Natural killer cell treated with Interleukin-12 subunit alpha and Interleukin-12 subunit beta and Interleukin-15 and Interleukin-18, amount 100 ng/mL, for 72 hours (primary cell): ENCODE measurements at regions not wholly inside any gene's neighbourhood (a gene's known extent, or its start where the extent isn't known, plus 50 kb on each side); places are given as distances from the start of the nearest gene placed in this dataset.

Experiments
- ATAC-seq, 2 donors: fragments of 150-1000 bp; cut with Tn5 transposase in 1 of 2; sonication (Bioruptor Pico), chemical (Tn5 transposase) in 1 of 2; 2 replicates each; pipeline ENCODE4 v1.10.0; 2021
- DNase-seq: peaks from one replicate; pipeline ENCODE4 v3.0.0; 2022; ENCODE audit warnings: low spot score
- H3K27ac Mint-ChIP-seq, 2 donors: 1 replicate in 1 of 2; 2 replicates in 1 of 2; pipeline ENCODE4 v1.8.0; 2022; ENCODE audit warnings: mixed read lengths in 2 of 2, mild to moderate bottlenecking in 1 of 2, moderate library complexity in 1 of 2
- H3K27me3 Mint-ChIP-seq, 2 donors: 1 replicate in 1 of 2; 2 replicates in 1 of 2; pipeline ENCODE4 v1.8.0; 2022; ENCODE audit warnings: mixed read lengths in 2 of 2
- H3K36me3 Mint-ChIP-seq: one replicate; pipeline ENCODE4 v1.8.0; 2022; ENCODE audit warnings: mixed read lengths
- H3K4me1 Mint-ChIP-seq, 2 donors: 1 replicate in 1 of 2; 2 replicates in 1 of 2; pipeline ENCODE4 v1.8.0; 2022; ENCODE audit warnings: low read depth in 2 of 2, mixed read lengths in 2 of 2, mild to moderate bottlenecking in 1 of 2
- H3K4me3 Mint-ChIP-seq: one replicate; pipeline ENCODE4 v1.8.0; 2022; ENCODE audit warnings: mixed read lengths
- H3K9me3 Mint-ChIP-seq: 2 replicates; pipeline ENCODE4 v1.8.0; 2022; ENCODE audit warnings: mixed read lengths

GRCh38 chr3:178260887-178261565 lies 275.2 kb upstream of the KCNMB2 start:
- Mint-ChIP-seq H3K9me3 (no peaks in the 10 kb centered on the region), H3K4me1 (no peaks in the 10 kb centered on the region), H3K36me3 (no peaks in the 10 kb centered on the region), H3K27ac (no peak overlapping the region), H3K27me3 (peaks cover 0 to 6% of the 10 kb centered on the region in 2 donors), H3K4me3 (no peak overlapping the region)
- ATAC-seq: no peak
- no peak for DNase-seq

GRCh38 chr3:178263236-178263916 lies 272.9 kb upstream of the KCNMB2 start:
- ATAC-seq (no peak), DNase-seq (no peak)
- no peaks in the 10 kb centered on the region for H3K36me3 Mint-ChIP-seq
- no peaks in the 10 kb centered on the region for H3K4me1 Mint-ChIP-seq
- no peak overlapping the region for H3K27ac Mint-ChIP-seq
- H3K9me3 Mint-ChIP-seq: no peaks in the 10 kb centered on the region
- H3K4me3 Mint-ChIP-seq: no peak overlapping the region
- H3K27me3 Mint-ChIP-seq: peaks cover 0 to 7% of the 10 kb centered on the region in 2 donors

- no peak overlapping the region for H3K27ac Mint-ChIP-seq
- H3K4me1 Mint-ChIP-seq: no peaks in the 10 kb centered on the region
- peaks cover 3% of the 10 kb centered on the region for H3K9me3 Mint-ChIP-seq
- no peaks in the 10 kb centered on the region for H3K36me3 Mint-ChIP-seq
- no peak overlapping the region for H3K4me3 Mint-ChIP-seq
- ATAC-seq: no peak
- peaks cover 7 to 15% of the 10 kb centered on the region in 2 donors for H3K27me3 Mint-ChIP-seq
- no peak for DNase-seq
Measured at GRCh38 chr3:178267158-178267844, 268.9 kb upstream of the KCNMB2 start.

- H3K27ac Mint-ChIP-seq: no peak overlapping the region
- no peaks in the 10 kb centered on the region for H3K36me3 Mint-ChIP-seq
- H3K4me3 Mint-ChIP-seq: no peak overlapping the region
- peaks cover 2 to 15% of the 10 kb centered on the region in 2 donors for H3K27me3 Mint-ChIP-seq
- H3K9me3 Mint-ChIP-seq: peaks cover 3% of the 10 kb centered on the region
- H3K4me1 Mint-ChIP-seq: no peaks in the 10 kb centered on the region
- DNase-seq (no peak), ATAC-seq (no peak)
Measured at GRCh38 chr3:178270838-178271237, 265.4 kb upstream of the KCNMB2 start.

- H3K4me1 Mint-ChIP-seq: no peaks in the 10 kb centered on the region
- H3K36me3 Mint-ChIP-seq: no peaks in the 10 kb centered on the region
- H3K4me3 Mint-ChIP-seq: no peak overlapping the region
- H3K27ac Mint-ChIP-seq: no peak overlapping the region
- H3K9me3 Mint-ChIP-seq: peaks cover 3% of the 10 kb centered on the region
- no peak for DNase-seq
- ATAC-seq: no peak
- peaks cover 2 to 15% of the 10 kb centered on the region in 2 donors for H3K27me3 Mint-ChIP-seq
Measured at GRCh38 chr3:178271740-178272387, 264.4 kb upstream of the KCNMB2 start.

- peaks cover 3% of the 10 kb centered on the region for H3K9me3 Mint-ChIP-seq
- no peaks in the 10 kb centered on the region for H3K4me1 Mint-ChIP-seq
- no peak overlapping the region for H3K27ac Mint-ChIP-seq
- ATAC-seq (no peak), DNase-seq (no peak)
- no peak overlapping the region for H3K4me3 Mint-ChIP-seq
- peaks cover 0 to 15% of the 10 kb centered on the region in 2 donors for H3K27me3 Mint-ChIP-seq
- H3K36me3 Mint-ChIP-seq: no peaks in the 10 kb centered on the region
Measured at GRCh38 chr3:178272841-178273240, 263.4 kb upstream of the KCNMB2 start.

GRCh38 chr3:178274711-178275110 lies 261.5 kb upstream of the KCNMB2 start:
- Mint-ChIP-seq H3K27ac (no peak overlapping the region), H3K4me1 (no peaks in the 10 kb centered on the region), H3K9me3 (peaks cover 8% of the 10 kb centered on the region), H3K27me3 (peaks cover 0 to 15% of the 10 kb centered on the region in 2 donors), H3K36me3 (peaks cover 11% of the 10 kb centered on the region), H3K4me3 (no peak overlapping the region)
- DNase-seq: no peak
- ATAC-seq: no peak

- Mint-ChIP-seq H3K4me3 (no peak overlapping the region), H3K9me3 (peaks cover 10% of the 10 kb centered on the region), H3K4me1 (no peaks in the 10 kb centered on the region), H3K27ac (no peak overlapping the region), H3K27me3 (peaks cover 0 to 13% of the 10 kb centered on the region in 2 donors), H3K36me3 (peaks cover 14% of the 10 kb centered on the region)
- DNase-seq (no peak), ATAC-seq (no peak)
Measured at GRCh38 chr3:178275311-178275710, 260.9 kb upstream of the KCNMB2 start.

- ATAC-seq (no peak), DNase-seq (no peak)
- H3K27ac Mint-ChIP-seq: no peak overlapping the region
- H3K4me1 Mint-ChIP-seq: no peaks in the 10 kb centered on the region
- H3K36me3 Mint-ChIP-seq: peaks cover 14% of the 10 kb centered on the region
- peaks cover 14% of the 10 kb centered on the region for H3K9me3 Mint-ChIP-seq
- H3K27me3 Mint-ChIP-seq: peaks cover 0 to 8% of the 10 kb centered on the region in 2 donors
- H3K4me3 Mint-ChIP-seq: no peak overlapping the region
Measured at GRCh38 chr3:178275793-178276192, 260.4 kb upstream of the KCNMB2 start.

GRCh38 chr3:178277605-178278004 lies 258.6 kb upstream of the KCNMB2 start:
- H3K27ac Mint-ChIP-seq: no peak overlapping the region
- DNase-seq (no peak), ATAC-seq (no peak)
- no peak overlapping the region for H3K4me3 Mint-ChIP-seq
- peaks cover 14% of the 10 kb centered on the region for H3K36me3 Mint-ChIP-seq
- peaks cover 13% of the 10 kb centered on the region for H3K9me3 Mint-ChIP-seq
- H3K27me3 Mint-ChIP-seq: peaks cover 2 to 8% of the 10 kb centered on the region in 2 donors
- no peaks in the 10 kb centered on the region for H3K4me1 Mint-ChIP-seq

GRCh38 chr3:178283561-178283960 lies 252.7 kb upstream of the KCNMB2 start:
- peaks cover 13% of the 10 kb centered on the region for H3K9me3 Mint-ChIP-seq
- H3K4me1 Mint-ChIP-seq: no peaks in the 10 kb centered on the region
- H3K4me3 Mint-ChIP-seq: no peak overlapping the region
- peaks cover 11% of the 10 kb centered on the region for H3K36me3 Mint-ChIP-seq
- ATAC-seq (no peak), DNase-seq (no peak)
- H3K27ac Mint-ChIP-seq: no peak overlapping the region
- H3K27me3 Mint-ChIP-seq: peaks cover 11 to 34% of the 10 kb centered on the region in 2 donors

- Mint-ChIP-seq H3K27ac (no peak overlapping the region), H3K36me3 (peaks cover 9% of the 10 kb centered on the region), H3K27me3 (peaks cover 11 to 34% of the 10 kb centered on the region in 2 donors), H3K4me3 (no peak overlapping the region), H3K4me1 (no peaks in the 10 kb centered on the region), H3K9me3 (peaks cover 12% of the 10 kb centered on the region)
- DNase-seq: no peak
- ATAC-seq: no peak
Measured at GRCh38 chr3:178284181-178284580, 252.1 kb upstream of the KCNMB2 start.

- H3K9me3 Mint-ChIP-seq: no peaks in the 10 kb centered on the region
- H3K4me3 Mint-ChIP-seq: no peak overlapping the region
- no peaks in the 10 kb centered on the region for H3K4me1 Mint-ChIP-seq
- DNase-seq (no peak), ATAC-seq (no peak)
- H3K27ac Mint-ChIP-seq: no peak overlapping the region
- peaks cover 6 to 21% of the 10 kb centered on the region in 2 donors for H3K27me3 Mint-ChIP-seq
- no peaks in the 10 kb centered on the region for H3K36me3 Mint-ChIP-seq
Measured at GRCh38 chr3:178288074-178288473, 248.2 kb upstream of the KCNMB2 start.
